Naive thymus-derived CD4-positive, alpha-beta T cell (primary cell): ENCODE measurements at regions not wholly inside any gene's neighbourhood (a gene's known extent, or its start where the extent isn't known, plus 50 kb on each side); places are given as distances from the start of the nearest gene placed in this dataset.
"Not testable (repeated sequence)": the region's sequence is repeated elsewhere in the genome, so short reads cannot be mapped to it uniquely, and the experiment has no call there.

Experiments
- ATAC-seq: fragments of 150-1000 bp; cut with Tn5 transposase; 2 replicates; pipeline ENCODE4 v1.10.0; 2021; ENCODE audit warnings: mild to moderate bottlenecking, moderate library complexity
- CTCF ChIA-PET: fragments of 350-600 bp; sonication (Branson Sonifier 250); formaldehyde crosslinking; loops from one replicate; lab custom pipeline; 2021; ENCODE audit warnings: antibody characterized with exemption; lab: Charles Lee
- POLR2A ChIA-PET: fragments of 350-600 bp; sonication (Branson Sonifier 250); formaldehyde crosslinking; loops from one replicate; lab custom pipeline; 2021; ENCODE audit warnings: antibody characterized with exemption, inconsistent platforms; lab: Charles Lee
- DNase-seq, 9 donors: peaks; one replicate each; pipeline versions ENCODE4 v3.0.0 to v3.0.0-alpha.2; 2020 to 2022; ENCODE audit warnings: mixed read lengths in 1 of 9
- H3K27ac ChIP-seq: one replicate; pipeline ENCODE4 v1.7.0; 2013; ENCODE audit warnings: mild to moderate bottlenecking, low read depth, low read length, moderate library complexity
- H3K27me3 ChIP-seq, 2 donors: one replicate each; pipeline ENCODE4 v1.7.0; 2013; ENCODE audit warnings: low read length in 2 of 2, mild to moderate bottlenecking in 2 of 2, moderate library complexity in 2 of 2; ENCODE audit not compliant: control insufficient read depth in 2 of 2, insufficient read depth in 2 of 2
- H3K36me3 ChIP-seq, 3 experiments: 1 replicate in 2 of 3; 2 replicates in 1 of 3; pipeline ENCODE4 v1.7.0; 2013; ENCODE audit warnings: low read length in 3 of 3, mild to moderate bottlenecking in 3 of 3, moderate library complexity in 1 of 3; ENCODE audit not compliant: insufficient read depth in 3 of 3, control insufficient read depth in 2 of 3
- H3K4me1 ChIP-seq, 2 donors: one replicate each; pipeline ENCODE4 v1.7.0; 2013; ENCODE audit warnings: low read length in 2 of 2, mild to moderate bottlenecking in 2 of 2, moderate library complexity in 1 of 2; ENCODE audit not compliant: control insufficient read depth in 2 of 2, insufficient read depth in 2 of 2
- H3K4me3 ChIP-seq: 2 replicates; pipeline ENCODE4 v1.7.0; 2013; ENCODE audit warnings: mild to moderate bottlenecking, low read length
- H3K9me3 ChIP-seq, 3 experiments: 1 replicate in 2 of 3; 2 replicates in 1 of 3; pipeline ENCODE4 v1.7.0; 2013; ENCODE audit warnings: low read length in 3 of 3; ENCODE audit not compliant: control insufficient read depth in 2 of 3
- H3K27ac Mint-ChIP-seq, 9 donors: one replicate each; pipeline ENCODE4 v1.8.0; 2020 to 2022; ENCODE audit warnings: mixed read lengths in 9 of 9, mild to moderate bottlenecking in 8 of 9, moderate library complexity in 5 of 9, inconsistent platforms in 2 of 9
- H3K27me3 Mint-ChIP-seq, 5 donors: one replicate each; pipeline ENCODE4 v1.8.0; 2021 to 2022; ENCODE audit warnings: mixed read lengths in 5 of 5, mild to moderate bottlenecking in 1 of 5
- H3K36me3 Mint-ChIP-seq, 5 donors: one replicate each; pipeline ENCODE4 v1.8.0; 2020 to 2022; ENCODE audit warnings: mixed read lengths in 5 of 5, mild to moderate bottlenecking in 3 of 5, inconsistent platforms in 1 of 5
- H3K4me1 Mint-ChIP-seq, 7 donors: one replicate each; pipeline ENCODE4 v1.8.0; 2020 to 2022; ENCODE audit warnings: mixed read lengths in 7 of 7, mild to moderate bottlenecking in 3 of 7, inconsistent platforms in 1 of 7
- H3K4me3 Mint-ChIP-seq, 10 donors: one replicate each; pipeline ENCODE4 v1.8.0; 2020 to 2022; ENCODE audit warnings: mild to moderate bottlenecking in 10 of 10, mixed read lengths in 10 of 10, moderate library complexity in 6 of 10, inconsistent platforms in 2 of 10
- H3K9me3 Mint-ChIP-seq, 11 donors: one replicate each; pipeline ENCODE4 v1.8.0; 2020 to 2022; ENCODE audit warnings: mixed read lengths in 11 of 11, mild to moderate bottlenecking in 4 of 11, inconsistent platforms in 1 of 11, moderate library complexity in 1 of 11
- intact Hi-C, 2 donors: fragments of 100-400 bp; cut with micrococcal nuclease; formaldehyde crosslinking; loops; one replicate each; pipeline ENCODE4 v1.15.1; 2023

DNA sequence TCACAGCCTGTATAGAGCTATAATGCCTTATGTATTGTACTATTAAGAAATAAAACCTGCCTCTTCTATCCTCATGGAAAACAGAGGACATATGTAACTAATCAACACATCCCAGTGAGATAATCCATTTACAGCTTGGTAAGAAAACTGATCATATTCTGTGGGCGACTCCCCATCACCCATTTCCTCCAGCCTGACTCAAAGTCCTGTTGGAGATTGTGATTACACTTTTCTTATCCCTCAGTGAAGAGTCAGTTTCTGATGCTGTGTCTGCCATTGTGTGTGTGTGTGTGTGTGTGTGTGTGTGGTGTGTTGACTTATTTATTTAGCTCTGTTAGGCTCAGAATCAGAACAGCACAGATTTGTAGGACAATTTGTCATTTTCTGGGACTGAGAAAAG, 212.8 kb downstream of the FGF9 start:
- ATAC-seq, result no peak
- peaks cover 0 to 6% (median 0%) of the 10 kb centered on the region in 5 donors for H3K36me3 Mint-ChIP-seq
- H3K9me3 Mint-ChIP-seq, result no peaks in the 10 kb centered on the region
- Histone ChIP-seq H3K4me1 (no peaks in the 10 kb centered on the region), H3K9me3 (no peaks in the 10 kb centered on the region), H3K4me3 (no peak overlapping the region), H3K36me3 (no peaks in the 10 kb centered on the region), H3K27ac (no peak overlapping the region), H3K27me3 (no peaks in the 10 kb centered on the region)
- H3K27me3 Mint-ChIP-seq, result peaks cover 0 to 38% (median 17%) of the 10 kb centered on the region in 5 donors
- peaks cover 0 to 7% (median 0%) of the 10 kb centered on the region in 7 donors for H3K4me1 Mint-ChIP-seq
- no peak overlapping the region for H3K27ac Mint-ChIP-seq
- ChIA-PET CTCF (no interaction called here), POLR2A (no interaction called here)
- DNase-seq, result no peak
- intact Hi-C loops, result no loop called here
- H3K4me3 Mint-ChIP-seq, result no peak overlapping the region

GRCh38 chr13:21884299-21884909, 213.5 kb downstream of the FGF9 start:
- H3K4me3 Mint-ChIP-seq, result no peak overlapping the region
- peaks cover 0 to 6% (median 0%) of the 10 kb centered on the region in 5 donors for H3K36me3 Mint-ChIP-seq
- CTCF ChIA-PET, result no interaction called here
- no peaks in the 10 kb centered on the region for H3K27me3 ChIP-seq
- intact Hi-C loops, result no loop called here
- no peak overlapping the region for H3K27ac Mint-ChIP-seq
- ATAC-seq (no peak), DNase-seq (no peak)
- POLR2A ChIA-PET, result interaction anchor here (1.0 kb wide), 1 partner anchor 214 kb away, joined by 3 read pairs; the partner anchor contains the start of gene FGF9
- H3K9me3 ChIP-seq, result no peaks in the 10 kb centered on the region
- no peaks in the 10 kb centered on the region for H3K4me1 ChIP-seq
- H3K27me3 Mint-ChIP-seq, result peaks cover 0 to 38% (median 15%) of the 10 kb centered on the region in 5 donors
- no peaks in the 10 kb centered on the region for H3K36me3 ChIP-seq
- no peaks in the 10 kb centered on the region for H3K9me3 Mint-ChIP-seq
- H3K4me3 ChIP-seq, result no peak overlapping the region
- H3K27ac ChIP-seq, result no peak overlapping the region
- H3K4me1 Mint-ChIP-seq, result peaks cover 0 to 7% (median 0%) of the 10 kb centered on the region in 7 donors

DNA sequence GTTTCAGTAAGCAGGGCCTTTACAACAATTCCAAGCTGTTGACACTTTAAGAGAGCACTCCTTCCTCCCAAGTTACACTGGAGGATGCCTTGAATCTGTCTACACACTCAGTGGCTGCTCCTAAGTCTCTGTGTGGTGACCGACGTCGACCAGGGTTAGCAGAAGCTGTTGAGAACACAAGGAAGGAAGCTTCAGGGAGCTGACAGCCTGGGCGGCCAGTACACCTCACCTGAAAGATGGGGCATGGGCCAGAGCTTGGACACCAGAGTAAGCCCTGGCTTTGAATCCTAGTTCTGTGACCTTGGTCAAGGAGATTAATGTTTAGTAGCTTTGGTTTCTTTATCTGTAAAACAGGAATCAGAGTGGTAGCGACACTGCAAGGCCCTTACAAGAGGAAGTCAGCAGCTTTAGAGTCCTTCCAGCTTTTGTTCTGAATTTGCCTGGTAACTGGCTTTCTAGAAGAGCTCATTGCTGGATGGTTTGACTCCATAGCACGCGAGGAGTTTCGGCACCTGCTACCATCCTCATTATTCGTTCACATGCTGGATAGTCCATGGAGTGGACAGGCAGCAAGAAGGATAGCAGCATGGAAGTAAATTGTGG, 214.2 kb downstream of the FGF9 start:
- H3K4me1 Mint-ChIP-seq, result peaks cover 0 to 7% (median 0%) of the 10 kb centered on the region in 7 donors
- H3K36me3 ChIP-seq, result no peaks in the 10 kb centered on the region
- intact Hi-C loops, result no loop called here
- H3K4me3 ChIP-seq, result no peak overlapping the region
- peak overlapping the region in 1 of 9 donors; percentile 75 for H3K27ac Mint-ChIP-seq
- H3K27ac ChIP-seq, result no peak overlapping the region
- H3K4me3 Mint-ChIP-seq, result peak overlapping the region in 2 of 10 donors; percentile 9 to 54
- ChIA-PET POLR2A (interaction anchor here (1.0 kb wide), 1 partner anchor 214 kb away, joined by 3 read pairs; the partner anchor contains the start of gene FGF9), CTCF (no interaction called here)
- DNase-seq (no peak), ATAC-seq (no peak)
- H3K36me3 Mint-ChIP-seq, result peaks cover 0 to 6% (median 0%) of the 10 kb centered on the region in 5 donors
- H3K9me3 Mint-ChIP-seq, result no peaks in the 10 kb centered on the region
- no peaks in the 10 kb centered on the region for H3K4me1 ChIP-seq
- no peaks in the 10 kb centered on the region for H3K27me3 ChIP-seq
- no peaks in the 10 kb centered on the region for H3K9me3 ChIP-seq
- H3K27me3 Mint-ChIP-seq, result peaks cover 0 to 38% (median 11%) of the 10 kb centered on the region in 5 donors

DNA sequence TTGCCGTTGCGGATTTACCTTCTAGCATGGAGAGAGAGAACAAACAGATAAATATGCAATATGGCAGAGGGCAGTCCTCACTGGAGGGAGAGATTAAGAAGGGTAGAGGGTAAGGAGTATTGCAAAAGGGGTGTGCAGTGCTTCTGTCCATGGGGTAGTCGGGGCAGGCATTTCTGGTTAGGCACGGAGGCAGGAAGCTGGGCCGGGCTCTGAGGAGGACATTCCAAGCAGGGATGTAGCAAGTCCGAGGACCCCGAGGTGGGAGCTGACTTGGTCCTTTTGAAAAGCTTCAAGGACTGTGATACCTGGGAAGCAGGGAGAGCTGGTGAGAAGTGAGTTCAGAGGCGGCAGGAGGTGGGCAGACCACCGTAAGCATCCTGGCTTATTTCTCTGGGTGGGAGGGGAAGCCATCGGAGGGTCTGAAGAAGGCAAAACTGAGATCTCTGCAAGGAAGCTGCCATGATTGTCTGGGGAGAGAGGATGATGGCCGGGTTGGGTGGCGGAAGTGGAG, 214.9 kb downstream of the FGF9 start:
- no peaks in the 10 kb centered on the region for H3K36me3 ChIP-seq
- ChIA-PET POLR2A (no interaction called here), CTCF (no interaction called here)
- Mint-ChIP-seq H3K4me3 (peak overlapping the region in 1 of 10 donors; percentile 54), H3K9me3 (no peaks in the 10 kb centered on the region), H3K36me3 (peaks cover 0 to 6% (median 0%) of the 10 kb centered on the region in 5 donors), H3K27ac (no peak overlapping the region), H3K27me3 (peaks cover 0 to 35% (median 9%) of the 10 kb centered on the region in 5 donors), H3K4me1 (peaks cover 0 to 7% (median 0%) of the 10 kb centered on the region in 7 donors)
- no peak for DNase-seq
- no peaks in the 10 kb centered on the region for H3K27me3 ChIP-seq
- ATAC-seq, result no peak
- H3K27ac ChIP-seq, result no peak overlapping the region
- no peaks in the 10 kb centered on the region for H3K4me1 ChIP-seq
- H3K9me3 ChIP-seq, result no peaks in the 10 kb centered on the region
- intact Hi-C loops, result no loop called here
- H3K4me3 ChIP-seq, result no peak overlapping the region

DNA sequence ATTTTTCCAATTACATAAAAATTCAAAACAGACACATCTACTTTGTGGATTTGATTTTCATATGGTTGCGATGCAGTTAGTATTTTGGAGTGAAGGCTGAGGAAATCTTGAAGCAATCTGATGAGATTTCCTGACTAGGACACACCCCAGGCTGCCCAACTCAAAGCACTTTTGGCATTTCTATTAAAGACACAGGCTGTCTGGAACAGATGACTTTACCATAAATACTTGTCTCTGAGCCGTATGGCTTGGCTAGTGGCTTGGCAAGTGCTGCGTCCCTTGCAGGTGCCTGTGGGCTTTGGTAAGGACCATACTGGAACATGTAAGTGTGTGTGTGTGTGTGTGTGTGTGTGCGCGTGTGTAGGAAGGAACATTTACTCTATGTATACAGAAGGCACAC, 218.8 kb downstream of the FGF9 start:
- Mint-ChIP-seq H3K4me1 (no peaks in the 10 kb centered on the region), H3K36me3 (no peaks in the 10 kb centered on the region), H3K9me3 (no peaks in the 10 kb centered on the region), H3K27ac (no peak overlapping the region), H3K27me3 (peaks cover 0 to 16% (median 3%) of the 10 kb centered on the region in 5 donors), H3K4me3 (no peak overlapping the region)
- no peaks in the 10 kb centered on the region for H3K9me3 ChIP-seq
- DNase-seq, result no peak
- no peak overlapping the region for H3K27ac ChIP-seq
- no peak for ATAC-seq
- ChIA-PET POLR2A (no interaction called here), CTCF (interaction anchor here (1.1 kb wide), 1 partner anchor 387 kb away, joined by 3 read pairs; no protein-coding TSS in a partner anchor)
- no peaks in the 10 kb centered on the region for H3K36me3 ChIP-seq
- H3K4me1 ChIP-seq, result no peaks in the 10 kb centered on the region
- H3K4me3 ChIP-seq, result no peak overlapping the region
- intact Hi-C loops, result no loop called here
- no peaks in the 10 kb centered on the region for H3K27me3 ChIP-seq

GRCh38 chr13:21890220-21890619, 219.3 kb downstream of the FGF9 start:
- POLR2A ChIA-PET, H3K9me3 ChIP-seq, ATAC-seq, H3K36me3 Mint-ChIP-seq, H3K4me1 ChIP-seq, CTCF ChIA-PET, H3K27me3 ChIP-seq, DNase-seq, H3K4me1 Mint-ChIP-seq, H3K36me3 ChIP-seq, H3K4me3 Mint-ChIP-seq, intact Hi-C loops, H3K27ac Mint-ChIP-seq, H3K27ac ChIP-seq, H3K4me3 ChIP-seq, H3K9me3 Mint-ChIP-seq: not testable (repeated sequence)
- peaks cover 0 to 15% (median 3%) of the 10 kb centered on the region in 5 donors for H3K27me3 Mint-ChIP-seq
